ENCODE measurements at regions not wholly inside any gene's neighbourhood (a gene's known extent, or its start where the extent isn't known, plus 50 kb on each side); places are given as distances from the start of the nearest gene placed in this dataset.

DNA sequence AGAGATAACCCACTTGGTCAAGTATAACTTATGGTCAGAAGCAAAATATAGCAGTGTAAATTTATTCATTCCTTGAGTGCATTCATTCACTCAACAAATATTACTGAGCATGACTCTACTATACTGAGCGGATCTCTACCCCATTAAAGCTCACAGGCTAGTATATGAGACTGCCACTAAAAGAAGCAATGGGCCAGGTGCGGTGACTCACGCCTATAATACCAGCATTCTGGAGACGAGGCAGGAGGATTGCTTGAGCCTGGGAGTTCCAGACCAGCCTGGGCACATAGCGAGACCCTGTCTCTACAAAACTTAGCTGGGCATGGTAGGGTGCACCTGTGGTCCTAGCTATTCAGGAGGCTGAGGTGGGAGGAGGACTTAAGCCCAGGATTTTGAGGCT lies 197.6 kb upstream of the BLID start:
- TF ChIP-seq, protein P1, sequence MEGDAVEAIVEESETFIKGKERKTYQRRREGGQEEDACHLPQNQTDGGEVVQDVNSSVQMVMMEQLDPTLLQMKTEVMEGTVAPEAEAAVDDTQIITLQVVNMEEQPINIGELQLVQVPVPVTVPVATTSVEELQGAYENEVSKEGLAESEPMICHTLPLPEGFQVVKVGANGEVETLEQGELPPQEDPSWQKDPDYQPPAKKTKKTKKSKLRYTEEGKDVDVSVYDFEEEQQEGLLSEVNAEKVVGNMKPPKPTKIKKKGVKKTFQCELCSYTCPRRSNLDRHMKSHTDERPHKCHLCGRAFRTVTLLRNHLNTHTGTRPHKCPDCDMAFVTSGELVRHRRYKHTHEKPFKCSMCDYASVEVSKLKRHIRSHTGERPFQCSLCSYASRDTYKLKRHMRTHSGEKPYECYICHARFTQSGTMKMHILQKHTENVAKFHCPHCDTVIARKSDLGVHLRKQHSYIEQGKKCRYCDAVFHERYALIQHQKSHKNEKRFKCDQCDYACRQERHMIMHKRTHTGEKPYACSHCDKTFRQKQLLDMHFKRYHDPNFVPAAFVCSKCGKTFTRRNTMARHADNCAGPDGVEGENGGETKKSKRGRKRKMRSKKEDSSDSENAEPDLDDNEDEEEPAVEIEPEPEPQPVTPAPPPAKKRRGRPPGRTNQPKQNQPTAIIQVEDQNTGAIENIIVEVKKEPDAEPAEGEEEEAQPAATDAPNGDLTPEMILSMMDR (IDR thresholded peaks at IDR 0.05; ENCODE audit: insufficient read depth, low read depth, low read length): no peak
- TF ChIP-seq EZH2 (IDR thresholded peaks at IDR 0.05; ENCODE audit: insufficient read depth, low read length): no peak

Data from astrocyte (in vitro differentiated cells and primary cell).